WTC11 (cell line): ENCODE measurements at regions not wholly inside any gene's neighbourhood (a gene's known extent, or its start where the extent isn't known, plus 50 kb on each side); places are given as distances from the start of the nearest gene placed in this dataset.

Source experiments
- ATAC-seq: fragments of 200-7000 bp; cut with Tn5 transposase; 2 replicates; pipeline ENCODE4 v1.10.0; 2021; ENCODE audit warnings: mild to moderate bottlenecking, moderate library complexity
- CTCF ChIA-PET: fragments of 300-600 bp; sonication (Branson Sonifier 250); formaldehyde crosslinking; loops from one replicate; lab custom pipeline; 2021; ENCODE audit warnings: antibody characterized with exemption; lab: Charles Lee
- POLR2A ChIA-PET: fragments of 350-600 bp; sonication (Branson Sonifier 250); formaldehyde crosslinking; loops from one replicate; lab custom pipeline; 2021; ENCODE audit warnings: antibody characterized with exemption; lab: Charles Lee
- DNase-seq: peaks from one replicate; pipeline ENCODE4 v3.0.0; 2021; ENCODE audit warnings: low spot score
- H3K27ac Mint-ChIP-seq: 2 replicates; pipeline ENCODE4 v1.8.0; 2021; ENCODE audit warnings: mixed read lengths
- H3K27me3 Mint-ChIP-seq: 2 replicates; pipeline ENCODE4 v1.8.0; 2021; ENCODE audit warnings: low read depth, mild to moderate bottlenecking, moderate library complexity, mixed read lengths
- H3K36me3 Mint-ChIP-seq: 2 replicates; pipeline ENCODE4 v1.8.0; 2021; ENCODE audit warnings: mixed read lengths
- H3K4me1 Mint-ChIP-seq: 2 replicates; pipeline ENCODE4 v1.8.0; 2022; ENCODE audit warnings: mixed read lengths
- H3K4me3 Mint-ChIP-seq: 2 replicates; pipeline ENCODE4 v1.8.0; 2021; ENCODE audit warnings: mild to moderate bottlenecking, moderate library complexity, mixed read lengths
- H3K9me3 Mint-ChIP-seq: 2 replicates; pipeline ENCODE4 v1.8.0; 2021; ENCODE audit warnings: mixed read lengths
- AFF4 ChIP-seq: sonication (generic); formaldehyde crosslinking; IDR thresholded peaks from 2 replicates; pipeline ENCODE4 v1.8.1; 2023; ENCODE audit warnings: mild to moderate bottlenecking, missing genetic modification reagents, borderline replicate concordance
- CDX4 ChIP-seq: fragments of 250-450 bp; sonication (Bioruptor Pico); IDR thresholded peaks from 2 replicates; pipeline ENCODE4 v1.9.0; 2021; ENCODE audit warnings: moderate library complexity, mild to moderate bottlenecking, inconsistent platforms, borderline replicate concordance
- ELF4 ChIP-seq: sonication (generic); formaldehyde crosslinking; IDR thresholded peaks from 2 replicates; pipeline ENCODE4 v1.8.1; 2022; ENCODE audit warnings: low read depth, mild to moderate bottlenecking, moderate library complexity, missing genetic modification reagents
- GABPB1 ChIP-seq: sonication (generic); formaldehyde crosslinking; IDR thresholded peaks from 2 replicates; pipeline ENCODE4 v1.8.1; 2023; ENCODE audit warnings: mild to moderate bottlenecking, missing genetic modification reagents
- HMGXB4 ChIP-seq: sonication (generic); formaldehyde crosslinking; IDR thresholded peaks from 2 replicates; pipeline ENCODE4 v1.8.1; 2023; ENCODE audit warnings: mild to moderate bottlenecking, moderate library complexity, missing genetic modification reagents
- IRF2 ChIP-seq: sonication (generic); formaldehyde crosslinking; IDR thresholded peaks from 2 replicates; pipeline ENCODE4 v1.8.0; 2022; ENCODE audit warnings: low read depth, missing genetic modification reagents, borderline replicate concordance
- MXD4 ChIP-seq: fragments of 250-450 bp; sonication (Bioruptor Pico); IDR thresholded peaks from 2 replicates; pipeline ENCODE4 v1.8.0; 2021; ENCODE audit warnings: mild to moderate bottlenecking, moderate library complexity, borderline replicate concordance
- NFYB ChIP-seq: sonication (generic); formaldehyde crosslinking; conservative IDR thresholded peaks from 2 replicates; pipeline ENCODE4 v1.8.0; 2022; ENCODE audit warnings: low read depth, missing genetic modification reagents
- PRDM15 ChIP-seq: sonication (generic); formaldehyde crosslinking; IDR thresholded peaks from 2 replicates; pipeline ENCODE4 v1.8.0; 2022; ENCODE audit warnings: missing genetic modification reagents
- SMAD4 ChIP-seq: sonication (generic); formaldehyde crosslinking; IDR thresholded peaks from 2 replicates; pipeline ENCODE4 v1.8.0; 2022; ENCODE audit warnings: mild to moderate bottlenecking, missing genetic modification reagents
- STAT6 ChIP-seq: sonication (generic); formaldehyde crosslinking; conservative IDR thresholded peaks from 2 replicates; pipeline ENCODE4 v1.8.1; 2023; ENCODE audit warnings: mild to moderate bottlenecking, low read depth, missing genetic modification reagents, moderate library complexity
- TEAD1 ChIP-seq: sonication (generic); formaldehyde crosslinking; IDR thresholded peaks from 2 replicates; pipeline ENCODE4 v1.8.0; 2022; ENCODE audit warnings: mild to moderate bottlenecking, missing genetic modification reagents
- USF1 ChIP-seq: sonication (generic); formaldehyde crosslinking; IDR thresholded peaks from 2 replicates; pipeline ENCODE4 v1.8.0; 2022; ENCODE audit warnings: mild to moderate bottlenecking, missing genetic modification reagents
- ZNF138 ChIP-seq: sonication (generic); formaldehyde crosslinking; conservative IDR thresholded peaks from 2 replicates; pipeline ENCODE4 v1.8.1; 2022; ENCODE audit warnings: mild to moderate bottlenecking, moderate library complexity, missing genetic modification reagents
- ZNF219 ChIP-seq: sonication (generic); formaldehyde crosslinking; IDR thresholded peaks from 2 replicates; pipeline ENCODE4 v1.8.0; 2023; ENCODE audit warnings: missing genetic modification reagents, mild to moderate bottlenecking, borderline replicate concordance
- ZNF425 ChIP-seq: fragments of 250-450 bp; sonication (Bioruptor Pico); conservative IDR thresholded peaks from 2 replicates; pipeline ENCODE4 v1.9.0; 2021; ENCODE audit warnings: mild to moderate bottlenecking
- ZNF671 ChIP-seq: fragments of 250-450 bp; sonication (Bioruptor Pico); IDR thresholded peaks from 2 replicates; pipeline ENCODE4 v1.8.0; 2021; ENCODE audit warnings: mild to moderate bottlenecking

- no peak for ATAC-seq
- H3K27ac Mint-ChIP-seq = no peak overlapping the region
- DNase-seq = no peak
- H3K4me1 Mint-ChIP-seq = no peaks in the 10 kb centered on the region
- no peaks in the 10 kb centered on the region for H3K36me3 Mint-ChIP-seq
- H3K27me3 Mint-ChIP-seq = no peaks in the 10 kb centered on the region
- peaks cover 20% of the 10 kb centered on the region for H3K9me3 Mint-ChIP-seq
- TF ChIP-seq PRDM15 (CRISPR knock-in tag) (no peak), ZNF671 (CRISPR knock-in tag) (no peak), USF1 (CRISPR knock-in tag) (no peak), ZNF219 (CRISPR knock-in tag) (no peak), ELF4 (CRISPR knock-in tag) (no peak), GABPB1 (CRISPR knock-in tag) (no peak), TEAD1 (no peak), STAT6 (CRISPR knock-in tag) (no peak)
- ChIA-PET POLR2A (no interaction called here), CTCF (no interaction called here)
- no peak overlapping the region for H3K4me3 Mint-ChIP-seq
These were observed 60.2 kb upstream of the GLS start for GRCh38 chr2:190820416-190820815.

- ChIA-PET POLR2A (no interaction called here), CTCF (no interaction called here)
- Mint-ChIP-seq H3K4me3 (no peak overlapping the region), H3K27me3 (no peaks in the 10 kb centered on the region), H3K9me3 (peaks cover 10% of the 10 kb centered on the region), H3K4me1 (no peaks in the 10 kb centered on the region), H3K36me3 (no peaks in the 10 kb centered on the region), H3K27ac (no peak overlapping the region)
- ATAC-seq (no peak), DNase-seq (no peak)
- no peak for TF ChIP-seq ZNF138
- no peak for TF ChIP-seq AFF4 (CRISPR knock-in tag)
- TF ChIP-seq HMGXB4 (CRISPR knock-in tag) = no peak
- no peak for TF ChIP-seq ZNF425 (CRISPR knock-in tag)
- TF ChIP-seq ELF4 (CRISPR knock-in tag) = no peak
- TF ChIP-seq NFYB (CRISPR knock-in tag) = no peak
- TF ChIP-seq SMAD4 = no peak
- TF ChIP-seq ZNF671 (CRISPR knock-in tag) = no peak
- no peak for TF ChIP-seq IRF2
- TF ChIP-seq MXD4 (CRISPR knock-in tag) = no peak
- TF ChIP-seq CDX4 = no peak
These were observed 58.6 kb upstream of the GLS start for GRCh38 chr2:190822043-190822442.
